ENCODE measurements at regions not wholly inside any gene's neighbourhood (a gene's known extent, or its start where the extent isn't known, plus 50 kb on each side); places are given as distances from the start of the nearest gene placed in this dataset.

DNA sequence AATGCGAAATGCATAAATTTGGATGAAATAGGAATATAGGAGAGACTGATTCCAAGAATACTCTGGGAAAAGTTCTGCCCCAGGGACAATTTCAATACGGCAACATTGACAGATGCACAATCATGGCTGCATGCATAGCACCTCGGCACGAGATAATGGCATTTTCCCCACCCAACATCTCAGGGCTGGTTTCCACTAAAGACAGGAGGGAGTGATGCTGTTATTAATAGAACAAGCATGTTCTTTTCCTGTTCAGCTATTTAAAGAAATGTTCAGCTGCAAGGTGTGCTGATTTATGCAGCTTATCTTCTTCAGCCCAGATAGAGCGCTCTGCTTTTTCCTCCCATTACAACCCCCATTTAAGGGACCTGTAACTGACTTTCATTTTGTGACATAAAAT, 740.2 kb downstream of the TLR4 start:
- Histone ChIP-seq H3K27me3 (ENCODE audit: control insufficient read depth, insufficient read depth, low read length) (no peaks in the 10 kb centered on the region), H3K9me3 (ENCODE audit: control insufficient read depth, low read length) (no peaks in the 10 kb centered on the region), H3K4me1 (ENCODE audit: control insufficient read depth, insufficient read depth, low read length) (no peaks in the 10 kb centered on the region), H3K4me3 (ENCODE audit: low read length) (no peak overlapping the region), H3K9ac (ENCODE audit: low read length) (no peak overlapping the region), H3K36me3 (ENCODE audit: control insufficient read depth, insufficient read depth, low read length) (no peaks in the 10 kb centered on the region)

DNA sequence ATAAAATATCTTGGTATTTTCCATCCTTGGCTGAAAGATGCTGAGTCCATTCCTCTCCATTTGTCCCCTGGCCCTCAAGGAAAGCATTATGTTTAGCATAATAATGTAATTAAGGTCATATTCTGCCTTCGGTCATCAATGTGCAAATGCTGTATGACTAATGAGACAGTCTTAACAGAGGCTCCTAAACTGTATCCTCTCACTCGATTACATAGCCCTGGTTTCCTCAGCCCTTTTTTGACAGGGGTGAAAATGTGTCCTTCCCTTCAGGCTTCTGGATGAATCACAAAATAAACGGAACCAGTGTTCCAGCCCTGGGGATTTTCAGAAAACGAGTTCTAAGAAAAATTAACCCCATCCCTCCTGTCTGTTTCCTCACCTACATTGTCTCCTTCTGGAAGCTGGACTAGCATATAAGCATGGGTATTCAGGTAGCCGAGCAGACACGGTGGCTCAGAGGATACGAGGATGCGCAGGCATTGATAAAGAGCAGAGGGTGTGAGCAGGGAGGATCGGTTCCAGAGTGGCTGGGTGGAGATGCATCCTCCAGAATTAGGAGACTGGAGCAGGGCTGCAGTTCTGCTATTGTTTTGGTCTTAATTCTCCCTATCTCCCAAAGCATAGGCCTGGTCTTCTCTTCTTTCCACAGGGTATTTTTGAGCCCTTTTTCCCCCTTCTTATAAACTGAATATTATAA, 742.9 kb downstream of the TLR4 start:
- H3K9ac ChIP-seq (ENCODE audit: low read length), result no peak overlapping the region
- no peaks in the 10 kb centered on the region for H3K4me1 ChIP-seq (ENCODE audit: control insufficient read depth, insufficient read depth, low read length)
- no peaks in the 10 kb centered on the region for H3K9me3 ChIP-seq (ENCODE audit: control insufficient read depth, low read length)
- no peaks in the 10 kb centered on the region for H3K36me3 ChIP-seq (ENCODE audit: control insufficient read depth, insufficient read depth, low read length)
- no peaks in the 10 kb centered on the region for H3K27me3 ChIP-seq (ENCODE audit: control insufficient read depth, insufficient read depth, low read length)
- H3K4me3 ChIP-seq (ENCODE audit: low read length), result no peak overlapping the region

DNA sequence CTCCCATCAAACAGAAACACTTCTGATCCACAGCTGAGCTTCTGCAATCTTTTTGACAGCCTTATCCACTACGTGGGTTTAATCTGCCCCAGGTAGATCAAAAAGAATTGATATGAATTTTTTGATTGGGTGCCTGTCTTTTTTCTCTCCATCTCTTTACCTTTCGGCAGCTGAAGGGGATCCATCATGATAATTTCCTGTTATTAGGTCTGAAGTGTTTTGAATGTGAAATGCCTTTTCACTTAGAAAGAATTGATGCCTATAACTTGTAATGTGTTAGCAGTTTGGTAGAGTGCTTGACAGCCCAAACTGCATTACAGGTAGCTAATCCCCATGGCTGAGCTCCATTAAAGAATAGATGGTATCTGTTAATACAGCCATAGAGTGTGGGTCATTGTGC, 745.4 kb downstream of the TLR4 start:
- Histone ChIP-seq H3K9me3 (ENCODE audit: control insufficient read depth, low read length) (no peaks in the 10 kb centered on the region), H3K36me3 (ENCODE audit: control insufficient read depth, insufficient read depth, low read length) (no peaks in the 10 kb centered on the region), H3K9ac (ENCODE audit: low read length) (no peak overlapping the region), H3K4me1 (ENCODE audit: control insufficient read depth, insufficient read depth, low read length) (no peaks in the 10 kb centered on the region), H3K4me3 (ENCODE audit: low read length) (no peak overlapping the region), H3K27me3 (ENCODE audit: control insufficient read depth, insufficient read depth, low read length) (no peaks in the 10 kb centered on the region)

DNA sequence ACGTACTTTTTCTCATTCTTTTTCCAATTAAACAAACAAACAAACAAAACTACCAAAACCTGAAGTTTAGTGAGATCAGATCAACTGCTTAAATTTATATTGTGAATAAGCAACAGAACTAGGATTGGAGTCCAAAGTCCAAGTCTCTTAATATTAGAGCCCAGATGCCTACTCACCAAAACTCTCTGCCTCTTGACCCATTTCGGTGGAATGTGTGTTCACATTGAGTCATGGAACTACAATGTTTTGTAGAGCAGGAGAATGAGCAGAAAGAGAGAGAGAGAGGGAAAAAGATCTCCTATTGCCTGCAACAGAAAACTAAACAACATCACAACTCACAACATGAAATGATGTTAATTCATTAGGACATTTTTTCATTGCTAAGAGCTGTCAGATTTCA, 751.1 kb downstream of the TLR4 start:
- Histone ChIP-seq H3K9ac (ENCODE audit: low read length) (no peak overlapping the region), H3K4me1 (ENCODE audit: control insufficient read depth, insufficient read depth, low read length) (no peaks in the 10 kb centered on the region), H3K27me3 (ENCODE audit: control insufficient read depth, insufficient read depth, low read length) (no peaks in the 10 kb centered on the region), H3K36me3 (ENCODE audit: control insufficient read depth, insufficient read depth, low read length) (no peaks in the 10 kb centered on the region), H3K9me3 (ENCODE audit: control insufficient read depth, low read length) (no peaks in the 10 kb centered on the region), H3K4me3 (ENCODE audit: low read length) (no peak overlapping the region)

DNA sequence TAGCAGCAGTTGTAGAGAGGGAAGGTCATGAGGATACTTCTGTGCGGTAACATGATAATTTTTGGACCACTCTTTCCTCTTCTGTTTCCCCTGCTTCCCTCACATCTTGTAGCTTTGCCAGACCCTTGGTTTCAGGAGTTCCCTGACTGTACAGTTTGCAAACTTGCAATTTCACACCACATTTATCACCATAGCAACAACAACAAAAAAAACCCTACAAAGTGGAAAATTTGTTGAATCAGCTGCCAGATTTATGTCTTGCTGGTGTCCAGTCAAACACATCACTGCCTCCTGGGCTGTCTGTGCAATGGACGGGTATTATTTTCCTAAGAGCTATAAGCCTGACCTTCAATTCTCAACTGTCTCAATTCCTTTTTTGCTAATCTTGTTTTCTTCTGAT, 751.6 kb downstream of the TLR4 start:
- Histone ChIP-seq H3K27me3 (ENCODE audit: control insufficient read depth, insufficient read depth, low read length) (no peaks in the 10 kb centered on the region), H3K4me1 (ENCODE audit: control insufficient read depth, insufficient read depth, low read length) (no peaks in the 10 kb centered on the region), H3K9me3 (ENCODE audit: control insufficient read depth, low read length) (no peaks in the 10 kb centered on the region), H3K36me3 (ENCODE audit: control insufficient read depth, insufficient read depth, low read length) (no peaks in the 10 kb centered on the region), H3K4me3 (ENCODE audit: low read length) (no peak overlapping the region), H3K9ac (ENCODE audit: low read length) (no peak overlapping the region)

DNA sequence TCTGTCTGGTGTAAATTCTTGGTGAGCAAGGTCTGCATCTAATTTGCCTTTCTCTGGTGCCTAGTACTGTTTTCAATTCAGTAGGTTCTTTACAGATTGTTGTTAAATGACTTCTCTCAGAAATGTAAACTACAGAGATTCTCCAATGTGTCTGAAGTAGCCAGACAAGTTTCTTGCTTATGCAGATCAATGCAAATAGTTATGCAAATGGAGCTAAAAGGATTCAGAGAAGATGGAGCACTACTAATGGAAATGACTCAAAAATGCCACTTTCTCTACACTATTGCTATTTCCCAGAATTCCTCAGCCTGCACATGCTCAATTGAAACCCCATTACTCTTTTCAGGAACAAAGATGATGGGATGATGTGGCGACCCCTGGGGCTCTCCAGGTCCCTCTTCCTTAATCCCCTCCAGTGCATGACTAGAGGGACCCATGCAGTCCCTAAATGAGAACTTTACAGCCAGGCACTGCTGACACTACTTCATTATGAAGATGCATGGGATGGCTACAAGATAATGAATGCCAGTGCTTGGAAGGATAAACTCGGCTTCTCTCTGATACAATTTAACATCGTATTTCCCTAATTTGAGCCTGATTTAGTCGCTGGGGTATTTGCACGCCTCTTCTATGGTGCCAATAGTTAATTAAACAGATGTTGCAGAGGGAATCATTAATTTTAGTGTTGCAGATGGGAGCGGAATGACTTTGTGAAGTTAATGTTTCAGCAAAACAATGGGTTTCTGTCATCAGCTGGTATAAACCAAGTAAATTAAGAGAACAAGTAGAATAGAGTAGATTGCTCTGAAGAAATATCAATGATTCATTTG, 753.2 kb downstream of the TLR4 start:
- H3K27me3 ChIP-seq (ENCODE audit: control insufficient read depth, insufficient read depth, low read length), result no peaks in the 10 kb centered on the region
- no peaks in the 10 kb centered on the region for H3K4me1 ChIP-seq (ENCODE audit: control insufficient read depth, insufficient read depth, low read length)
- H3K36me3 ChIP-seq (ENCODE audit: control insufficient read depth, insufficient read depth, low read length), result no peaks in the 10 kb centered on the region
- H3K9me3 ChIP-seq (ENCODE audit: control insufficient read depth, low read length), result no peaks in the 10 kb centered on the region
- no peak overlapping the region for H3K9ac ChIP-seq (ENCODE audit: low read length)
- no peak overlapping the region for H3K4me3 ChIP-seq (ENCODE audit: low read length)

DNA sequence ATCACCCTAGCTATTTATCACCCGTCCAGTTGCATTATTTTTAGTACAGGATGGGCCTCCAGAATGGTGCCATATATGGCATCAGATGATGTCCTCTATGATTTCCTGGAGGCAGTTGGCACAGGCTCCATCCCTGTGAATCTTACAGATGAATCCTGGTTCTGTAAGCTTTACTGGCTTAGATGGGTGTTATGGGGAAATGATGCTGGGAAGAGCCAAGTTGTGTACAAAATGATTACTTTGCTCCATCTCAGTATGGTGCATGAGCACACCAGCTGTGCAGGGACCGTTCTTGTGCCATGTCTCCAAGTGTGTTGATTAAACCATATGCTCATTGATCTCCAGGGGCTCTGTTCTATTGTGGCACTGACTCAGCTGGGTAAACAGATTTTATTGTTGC, 755.7 kb downstream of the TLR4 start:
- Histone ChIP-seq H3K4me1 (ENCODE audit: control insufficient read depth, insufficient read depth, low read length) (no peaks in the 10 kb centered on the region), H3K9me3 (ENCODE audit: control insufficient read depth, low read length) (no peaks in the 10 kb centered on the region), H3K27me3 (ENCODE audit: control insufficient read depth, insufficient read depth, low read length) (no peaks in the 10 kb centered on the region), H3K36me3 (ENCODE audit: control insufficient read depth, insufficient read depth, low read length) (no peaks in the 10 kb centered on the region), H3K4me3 (ENCODE audit: low read length) (no peak overlapping the region), H3K9ac (ENCODE audit: low read length) (no peak overlapping the region)

DNA sequence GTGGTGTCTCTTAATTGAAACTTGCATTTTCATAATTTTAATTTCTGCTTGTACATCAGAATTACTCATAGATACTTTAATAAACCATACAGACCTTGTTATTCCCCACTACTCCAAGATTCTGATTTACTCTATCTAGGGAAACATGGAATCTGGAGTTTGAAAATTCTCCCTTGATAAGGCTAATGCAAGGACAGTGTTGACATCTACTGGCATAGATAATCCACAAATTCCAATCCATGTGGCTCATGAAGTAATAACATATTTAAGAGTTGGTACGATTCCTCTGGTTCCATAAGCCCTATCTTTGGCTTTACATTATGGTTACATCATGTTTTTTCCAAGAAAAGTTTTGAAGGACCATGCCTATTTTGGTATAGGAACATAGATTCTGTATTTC, 759.2 kb downstream of the TLR4 start:
- no peaks in the 10 kb centered on the region for H3K9me3 ChIP-seq (ENCODE audit: control insufficient read depth, low read length)
- no peak overlapping the region for H3K9ac ChIP-seq (ENCODE audit: low read length)
- no peaks in the 10 kb centered on the region for H3K36me3 ChIP-seq (ENCODE audit: control insufficient read depth, insufficient read depth, low read length)
- H3K4me3 ChIP-seq (ENCODE audit: low read length), result no peak overlapping the region
- H3K27me3 ChIP-seq (ENCODE audit: control insufficient read depth, insufficient read depth, low read length), result no peaks in the 10 kb centered on the region
- H3K4me1 ChIP-seq (ENCODE audit: control insufficient read depth, insufficient read depth, low read length), result no peaks in the 10 kb centered on the region

DNA sequence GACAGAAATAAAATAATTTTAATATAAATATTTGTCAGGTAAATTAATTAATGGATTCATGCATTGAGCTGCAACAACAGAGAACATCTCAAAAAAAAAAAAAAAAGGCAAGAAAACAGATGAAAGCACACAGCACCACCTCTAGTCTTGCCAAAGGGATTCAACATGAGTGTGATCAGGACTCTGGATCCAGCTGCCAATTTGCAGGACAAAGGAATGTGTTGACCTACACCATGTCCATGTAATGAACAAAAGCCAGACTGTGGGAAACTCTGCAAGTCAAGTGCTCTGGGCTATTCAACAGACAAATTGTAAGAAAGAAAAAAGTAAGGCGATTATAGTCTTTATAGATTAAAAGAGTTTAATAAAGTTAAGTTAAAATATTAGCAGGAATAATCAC, 769.3 kb downstream of the TLR4 start:
- H3K27me3 ChIP-seq (ENCODE audit: control insufficient read depth, insufficient read depth, low read length), result no peaks in the 10 kb centered on the region
- no peaks in the 10 kb centered on the region for H3K36me3 ChIP-seq (ENCODE audit: control insufficient read depth, insufficient read depth, low read length)
- H3K9me3 ChIP-seq (ENCODE audit: control insufficient read depth, low read length), result no peaks in the 10 kb centered on the region
- no peak overlapping the region for H3K4me3 ChIP-seq (ENCODE audit: low read length)
- no peaks in the 10 kb centered on the region for H3K4me1 ChIP-seq (ENCODE audit: control insufficient read depth, insufficient read depth, low read length)
- no peak overlapping the region for H3K9ac ChIP-seq (ENCODE audit: low read length)

DNA sequence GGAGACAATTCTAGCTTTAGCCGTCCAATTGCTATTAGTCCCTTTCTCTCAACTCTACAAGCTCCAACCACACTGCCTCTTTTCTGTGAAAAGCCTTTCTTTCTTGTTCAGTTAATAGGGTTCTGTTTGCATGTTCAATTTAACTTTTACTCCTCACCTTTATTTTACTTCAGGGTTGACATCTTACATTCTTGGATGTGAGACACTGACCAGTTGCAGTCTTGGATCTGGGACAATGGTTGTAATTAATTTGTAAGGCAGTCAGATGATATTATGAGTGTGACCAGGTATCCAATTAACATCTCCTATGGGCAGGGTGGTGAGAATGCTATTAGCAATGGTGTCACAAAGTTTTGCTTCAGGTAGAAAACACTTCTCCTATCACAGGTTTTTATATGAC, 774.5 kb downstream of the TLR4 start:
- no peaks in the 10 kb centered on the region for H3K27me3 ChIP-seq (ENCODE audit: control insufficient read depth, insufficient read depth, low read length)
- H3K9ac ChIP-seq (ENCODE audit: low read length), result no peak overlapping the region
- H3K4me3 ChIP-seq (ENCODE audit: low read length), result no peak overlapping the region
- H3K4me1 ChIP-seq (ENCODE audit: control insufficient read depth, insufficient read depth, low read length), result no peaks in the 10 kb centered on the region
- no peaks in the 10 kb centered on the region for H3K9me3 ChIP-seq (ENCODE audit: control insufficient read depth, low read length)
- H3K36me3 ChIP-seq (ENCODE audit: control insufficient read depth, insufficient read depth, low read length), result no peaks in the 10 kb centered on the region

DNA sequence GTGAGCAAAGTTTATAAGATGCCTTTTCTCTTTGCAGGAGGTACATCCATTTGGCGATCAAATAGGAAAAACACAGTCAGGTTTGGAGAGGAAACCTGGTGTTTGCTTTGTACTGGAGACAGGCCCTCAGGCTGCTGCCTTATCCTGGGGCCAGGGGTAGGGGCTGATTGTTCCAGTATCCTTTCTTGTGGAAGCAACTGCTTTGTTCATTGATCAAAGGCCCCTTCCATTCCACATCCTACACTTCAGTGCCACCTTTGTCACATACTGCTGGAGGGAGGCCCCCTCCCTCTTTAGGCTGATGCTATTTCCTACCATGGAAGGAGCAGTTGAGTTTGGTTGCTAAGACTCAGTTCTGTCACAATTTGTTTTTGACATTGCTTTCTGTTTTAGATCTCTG, 778.1 kb downstream of the TLR4 start:
- H3K9me3 ChIP-seq (ENCODE audit: control insufficient read depth, low read length), result no peaks in the 10 kb centered on the region

DNA sequence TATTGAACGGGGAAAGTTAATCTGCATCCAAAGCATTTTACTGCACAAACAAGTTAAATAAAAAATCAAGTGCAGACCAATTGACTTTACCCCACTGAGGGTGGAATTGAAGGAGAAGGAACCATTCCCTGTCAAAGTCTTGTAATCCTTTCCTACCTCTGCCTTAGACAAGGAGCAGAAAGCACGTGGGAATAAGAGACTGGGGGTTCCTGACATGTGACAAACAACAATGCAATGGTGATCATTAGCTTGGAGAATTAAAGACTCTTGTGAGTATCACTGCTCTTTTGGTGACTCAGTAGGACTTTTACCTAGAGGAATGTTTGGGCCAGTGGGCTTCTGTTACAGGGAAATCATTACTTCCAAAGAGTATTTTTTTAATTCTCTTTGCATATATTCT, 779.5 kb downstream of the TLR4 start:
- no peak overlapping the region for H3K4me3 ChIP-seq (ENCODE audit: low read length)
- no peaks in the 10 kb centered on the region for H3K9me3 ChIP-seq (ENCODE audit: control insufficient read depth, low read length)
- H3K27me3 ChIP-seq (ENCODE audit: control insufficient read depth, insufficient read depth, low read length), result no peaks in the 10 kb centered on the region
- H3K9ac ChIP-seq (ENCODE audit: low read length), result no peak overlapping the region
- no peaks in the 10 kb centered on the region for H3K4me1 ChIP-seq (ENCODE audit: control insufficient read depth, insufficient read depth, low read length)
- no peaks in the 10 kb centered on the region for H3K36me3 ChIP-seq (ENCODE audit: control insufficient read depth, insufficient read depth, low read length)

More for the DNA sequence above, 778.1 kb downstream of the TLR4 start:
- no peaks in the 10 kb centered on the region for H3K27me3 ChIP-seq (ENCODE audit: control insufficient read depth, insufficient read depth, low read length)
- H3K4me1 ChIP-seq (ENCODE audit: control insufficient read depth, insufficient read depth, low read length), result no peaks in the 10 kb centered on the region
- no peak overlapping the region for H3K4me3 ChIP-seq (ENCODE audit: low read length)
- no peak overlapping the region for H3K9ac ChIP-seq (ENCODE audit: low read length)
- H3K36me3 ChIP-seq (ENCODE audit: control insufficient read depth, insufficient read depth, low read length), result no peaks in the 10 kb centered on the region

All from mucosa of stomach (tissue), 1 donor.